Adrenal gland (tissue), 5 donors: ENCODE measurements at regions not wholly inside any gene's neighbourhood (a gene's known extent, or its start where the extent isn't known, plus 50 kb on each side); places are given as distances from the start of the nearest gene placed in this dataset.

Experiments used
- POLR2A ChIP-seq, 2 donors: fragments of 450-650 bp; IDR thresholded peaks; one replicate each; pipeline ENCODE4 v1.6.1; 2017; ENCODE audit warnings: antibody characterized with exemption in 2 of 2, mild to moderate bottlenecking in 2 of 2, moderate library complexity in 1 of 2
- TF ChIP-seq, protein P1 (sequence below), 6 experiments: fragments of 450-650 bp in 4 of 6; fragments of 200-600 bp in 2 of 6; sonication (generic) in 1 of 6; IDR thresholded peaks; 1 replicate in 5 of 6; 2 replicates in 1 of 6; pipeline versions ENCODE4 v1.5.1 to v1.8.0; 2016 to 2021; ENCODE audit warnings: antibody characterized with exemption in 6 of 6, mild to moderate bottlenecking in 2 of 6, moderate library complexity in 1 of 6
- donor health status: DM: no; HTN: no; CAD: no.

GRCh38 chr17:77636835-77637817 is 321.4 kb upstream of the TNRC6C start:
- TF ChIP-seq POLR2A (IDR thresholded peaks at IDR 0.05), result no peak
- TF ChIP-seq, protein P1, sequence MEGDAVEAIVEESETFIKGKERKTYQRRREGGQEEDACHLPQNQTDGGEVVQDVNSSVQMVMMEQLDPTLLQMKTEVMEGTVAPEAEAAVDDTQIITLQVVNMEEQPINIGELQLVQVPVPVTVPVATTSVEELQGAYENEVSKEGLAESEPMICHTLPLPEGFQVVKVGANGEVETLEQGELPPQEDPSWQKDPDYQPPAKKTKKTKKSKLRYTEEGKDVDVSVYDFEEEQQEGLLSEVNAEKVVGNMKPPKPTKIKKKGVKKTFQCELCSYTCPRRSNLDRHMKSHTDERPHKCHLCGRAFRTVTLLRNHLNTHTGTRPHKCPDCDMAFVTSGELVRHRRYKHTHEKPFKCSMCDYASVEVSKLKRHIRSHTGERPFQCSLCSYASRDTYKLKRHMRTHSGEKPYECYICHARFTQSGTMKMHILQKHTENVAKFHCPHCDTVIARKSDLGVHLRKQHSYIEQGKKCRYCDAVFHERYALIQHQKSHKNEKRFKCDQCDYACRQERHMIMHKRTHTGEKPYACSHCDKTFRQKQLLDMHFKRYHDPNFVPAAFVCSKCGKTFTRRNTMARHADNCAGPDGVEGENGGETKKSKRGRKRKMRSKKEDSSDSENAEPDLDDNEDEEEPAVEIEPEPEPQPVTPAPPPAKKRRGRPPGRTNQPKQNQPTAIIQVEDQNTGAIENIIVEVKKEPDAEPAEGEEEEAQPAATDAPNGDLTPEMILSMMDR (IDR thresholded peaks at IDR 0.05), result no peak
